ENCODE measurements at regions not wholly inside any gene's neighbourhood (a gene's known extent, or its start where the extent isn't known, plus 50 kb on each side); places are given as distances from the start of the nearest gene placed in this dataset.
"Not testable (repeated sequence)": the region's sequence is repeated elsewhere in the genome, so short reads cannot be mapped to it uniquely, and the experiment has no call there.

GRCh38 chr5:57429513-57430120 lies 53.0 kb downstream of the ACTBL2 start:
- no peak for DNase-seq (ENCODE audit: low read depth)

DNA sequence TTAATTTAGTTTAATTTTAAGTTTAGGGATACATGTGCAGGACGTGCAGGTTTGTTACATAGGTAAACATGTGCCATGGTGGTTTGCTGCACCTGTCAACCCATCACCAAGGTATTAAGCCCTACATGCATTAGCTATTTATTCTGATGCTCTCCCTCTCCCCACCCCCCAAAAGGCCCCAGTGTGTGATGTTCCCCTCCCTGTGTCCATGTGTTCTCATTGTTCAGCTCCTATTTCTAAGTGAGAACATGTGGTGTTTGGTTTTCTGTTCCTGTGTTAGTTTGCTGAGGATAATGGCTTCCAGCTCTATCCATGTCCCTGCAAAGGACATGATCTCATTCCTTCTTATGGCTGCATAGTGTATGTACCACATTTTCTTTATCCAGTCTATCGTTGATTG lies 53.6 kb downstream of the ACTBL2 start:
- not testable (repeated sequence) for DNase-seq (ENCODE audit: low read depth)

- no peak for DNase-seq (ENCODE audit: low read depth)
Observed at GRCh38 chr5:57422993-57423392, 59.6 kb downstream of the ACTBL2 start.

- DNase-seq (ENCODE audit: low read depth): no peak
Observed at GRCh38 chr5:57422341-57422740, 60.3 kb downstream of the ACTBL2 start.

GRCh38 chr5:57420801-57421200 lies 61.8 kb downstream of the ACTBL2 start:
- no peak for DNase-seq (ENCODE audit: low read depth)

- no peak for DNase-seq (ENCODE audit: low read depth)
Observed at GRCh38 chr5:57417971-57418370, 64.6 kb downstream of the ACTBL2 start.

DNA sequence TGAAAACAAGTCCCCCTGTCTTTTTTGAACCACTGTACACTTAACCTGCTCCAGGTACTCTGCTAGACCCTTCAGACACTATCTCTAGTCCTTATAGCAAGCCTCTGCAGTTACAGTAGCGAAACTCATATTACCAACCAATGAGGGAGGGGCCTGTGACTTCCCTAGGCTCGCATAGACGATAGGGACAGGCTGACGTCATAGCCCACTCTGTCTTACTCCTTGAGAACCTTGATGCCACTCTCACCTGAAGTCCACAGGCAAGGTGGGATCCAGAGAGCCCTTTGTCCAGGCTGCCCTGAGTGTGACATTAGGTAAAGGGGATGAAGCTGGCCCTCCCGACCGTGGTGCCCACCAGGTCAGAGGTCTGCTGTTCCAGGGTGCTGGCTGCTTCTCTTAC lies 65.3 kb downstream of the ACTBL2 start:
- DNase-seq (ENCODE audit: low read depth): no peak

- DNase-seq (ENCODE audit: low read depth): no peak
Observed at GRCh38 chr5:57416278-57416994, 66.2 kb downstream of the ACTBL2 start.

- DNase-seq (ENCODE audit: low read depth): no peak
Observed at GRCh38 chr5:57414857-57415256, 67.8 kb downstream of the ACTBL2 start.

DNA sequence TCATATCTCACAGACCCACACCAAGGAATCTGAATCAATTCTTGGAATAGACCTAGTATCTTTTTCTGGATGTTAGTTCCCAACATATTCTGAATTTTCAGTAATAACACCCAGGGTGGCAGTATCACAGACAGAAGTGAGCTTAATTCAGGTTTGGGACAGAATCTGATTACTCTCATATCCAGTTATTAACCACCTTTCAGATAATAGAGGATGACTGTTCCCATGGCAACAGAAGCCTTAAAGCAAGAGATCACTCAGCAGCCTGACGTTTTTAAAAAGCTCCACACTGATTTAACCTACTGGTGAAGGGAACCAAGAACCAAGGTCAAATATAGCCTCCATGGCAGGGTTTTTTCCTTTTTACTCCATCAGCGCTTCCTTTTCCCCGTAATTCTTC lies 68.4 kb downstream of the ACTBL2 start:
- no peak for DNase-seq (ENCODE audit: low read depth)

- no peak for DNase-seq (ENCODE audit: low read depth)
Observed at GRCh38 chr5:57413145-57413544, 69.5 kb downstream of the ACTBL2 start.

GRCh38 chr5:57412680-57413079 lies 69.9 kb downstream of the ACTBL2 start:
- DNase-seq (ENCODE audit: low read depth): no peak

GRCh38 chr5:57411982-57412381 lies 70.6 kb downstream of the ACTBL2 start:
- DNase-seq (ENCODE audit: low read depth): peak; percentile 27

GRCh38 chr5:57410374-57411320 lies 72.0 kb downstream of the ACTBL2 start:
- peak; percentile 15 for DNase-seq (ENCODE audit: low read depth)

- no peak for DNase-seq (ENCODE audit: low read depth)
Observed at GRCh38 chr5:57408714-57409113, 73.9 kb downstream of the ACTBL2 start.

DNA sequence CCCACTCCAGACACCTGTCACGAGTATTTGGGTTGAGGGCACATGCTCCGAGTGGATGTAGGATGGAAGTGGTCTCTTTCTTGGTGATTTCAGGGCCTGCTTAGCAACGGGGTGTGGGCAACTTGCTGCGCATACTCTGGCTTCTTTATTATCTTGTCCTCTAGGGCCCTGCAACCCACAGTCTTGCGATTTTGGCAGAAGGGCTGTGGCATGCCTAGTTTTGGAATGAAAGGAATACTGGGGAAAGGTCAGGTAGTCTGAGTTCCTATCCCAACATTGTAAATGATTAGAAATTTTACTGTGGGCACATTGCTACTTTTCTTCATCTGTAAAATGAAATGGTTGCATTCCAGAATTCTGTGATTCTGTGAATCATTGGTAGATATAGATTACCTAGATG lies 74.3 kb downstream of the ACTBL2 start:
- DNase-seq (ENCODE audit: low read depth): no peak

GRCh38 chr5:57407391-57407790 lies 75.2 kb downstream of the ACTBL2 start:
- no peak for DNase-seq (ENCODE audit: low read depth)

GRCh38 chr5:57406641-57407040 lies 76.0 kb downstream of the ACTBL2 start:
- no peak for DNase-seq (ENCODE audit: low read depth)

DNA sequence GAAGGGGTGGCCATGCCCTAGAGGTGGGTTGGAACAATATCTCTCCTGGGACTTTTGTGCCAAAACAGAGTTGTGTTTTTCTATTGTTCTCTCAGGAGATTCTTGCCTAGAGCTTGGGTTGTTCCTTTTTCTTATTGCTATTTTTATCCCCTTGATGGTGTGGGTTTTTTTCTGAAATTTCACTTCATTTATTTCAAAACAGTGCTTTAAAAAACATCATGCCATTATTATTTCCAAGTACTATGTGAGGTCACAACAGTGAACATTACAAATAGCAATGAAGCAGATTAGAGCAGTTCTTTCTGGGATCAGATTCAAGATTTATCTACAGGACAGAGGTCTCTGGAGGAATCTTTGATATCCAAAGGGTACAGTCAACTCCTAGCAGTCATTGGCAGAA lies 76.6 kb downstream of the ACTBL2 start:
- no peak for DNase-seq (ENCODE audit: low read depth)

DNA sequence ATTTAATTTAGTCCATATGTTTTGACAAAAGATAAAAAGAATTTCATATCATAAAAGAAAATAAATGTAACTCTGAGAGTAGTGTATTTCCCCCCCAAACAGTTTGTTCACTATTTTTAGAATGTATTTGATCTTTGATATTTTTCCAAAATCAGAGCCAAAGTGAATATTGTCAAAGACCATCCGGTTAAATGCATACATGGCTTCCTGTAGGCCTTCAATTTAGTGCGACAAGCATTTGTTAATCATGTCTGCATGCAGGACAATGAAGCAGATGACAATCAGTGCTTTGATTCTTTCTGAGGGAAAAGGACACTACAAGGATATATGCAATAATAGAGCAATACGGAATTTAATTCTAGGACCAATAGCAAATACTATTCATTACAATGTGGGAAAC lies 79.8 kb downstream of the ACTBL2 start:
- no peak for DNase-seq (ENCODE audit: low read depth)

DNA sequence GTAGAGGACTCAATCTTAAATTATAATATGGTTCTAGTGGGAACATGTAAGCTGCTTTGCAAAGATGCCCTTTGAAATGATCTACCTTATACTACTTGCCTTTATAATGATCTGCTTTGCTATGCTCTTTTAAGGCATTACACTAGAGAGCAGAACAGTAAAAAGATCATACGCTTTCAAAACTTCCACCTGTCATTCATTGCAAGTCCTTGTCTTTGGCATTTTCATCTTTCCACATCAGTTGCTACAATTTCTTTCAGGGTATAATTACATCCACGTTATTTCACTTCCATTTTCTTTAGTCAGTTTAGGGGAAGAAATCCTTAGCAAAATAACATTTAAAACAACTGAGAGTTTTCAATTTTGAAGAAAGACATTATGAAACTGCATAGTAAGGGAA lies 80.3 kb downstream of the ACTBL2 start:
- DNase-seq (ENCODE audit: low read depth): no peak

DNA sequence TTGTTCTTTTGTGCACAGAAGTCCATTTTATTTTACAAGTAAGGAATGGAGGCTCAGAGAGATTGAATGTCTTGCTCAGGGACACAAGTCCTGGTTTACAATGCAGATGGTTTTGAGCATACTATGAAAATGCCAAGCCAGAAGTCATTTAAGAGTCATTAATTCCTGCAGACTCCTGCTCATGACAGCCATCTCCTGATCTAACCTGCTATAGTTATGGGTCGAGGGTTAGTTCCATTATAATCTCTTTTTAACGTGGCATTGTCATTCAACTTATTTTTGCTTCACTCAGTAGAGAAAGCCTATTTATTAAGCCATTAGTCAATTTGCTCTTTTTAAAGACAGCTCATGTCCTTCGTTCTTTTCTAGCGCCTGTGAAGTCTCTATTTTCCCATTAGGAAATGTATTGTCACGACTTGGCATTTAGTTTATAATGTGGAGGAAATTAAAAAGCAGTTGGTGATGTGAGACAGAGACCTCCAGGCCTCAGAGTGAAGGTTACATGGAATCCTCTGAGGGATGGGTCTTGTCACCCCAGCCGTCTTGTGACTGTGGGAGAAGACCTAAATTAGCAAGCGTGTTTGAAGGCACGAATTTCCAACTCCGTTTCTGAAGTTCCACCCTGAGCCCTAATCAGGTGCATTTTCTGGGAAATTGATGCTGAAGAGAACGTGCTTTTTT lies 84.1 kb downstream of the ACTBL2 start:
- DNase-seq (ENCODE audit: low read depth): no peak

Measured in ELR (cell line).